Panc1 (cell line): ENCODE measurements at regions not wholly inside any gene's neighbourhood (a gene's known extent, or its start where the extent isn't known, plus 50 kb on each side); places are given as distances from the start of the nearest gene placed in this dataset.

Source experiments
- POLR2AphosphoS5 ChIP-seq: IDR thresholded peaks from 2 replicates; pipeline ENCODE4 v1.6.1; 2012; ENCODE audit warnings: mild to moderate bottlenecking, low read depth, low read length, moderate library complexity
- SIN3A ChIP-seq: IDR thresholded peaks from 2 replicates; pipeline ENCODE4 v1.6.1; 2012; ENCODE audit warnings: low read depth, mild to moderate bottlenecking, low read length, moderate library complexity, borderline replicate concordance; ENCODE audit not compliant: insufficient read depth
- TCF7L2 ChIP-seq: IDR thresholded peaks from 2 replicates; pipeline ENCODE4 v1.6.1; 2011; ENCODE audit warnings: mild to moderate bottlenecking, low read depth, low read length, inconsistent platforms
- TF ChIP-seq, protein P1 (sequence below): fragments of 450-650 bp; IDR thresholded peaks from 2 replicates; pipeline ENCODE4 v1.5.1; 2017; ENCODE audit warnings: mild to moderate bottlenecking
- TF ChIP-seq, protein P2 (sequence below), 2 experiments: IDR thresholded peaks; 2 replicates each; pipeline ENCODE4 v1.6.1; 2011 to 2012; ENCODE audit warnings: low read depth in 2 of 2, control low read depth in 1 of 2, low read length in 1 of 2, mild to moderate bottlenecking in 1 of 2, moderate library complexity in 1 of 2; ENCODE audit not compliant: insufficient read depth in 1 of 2

DNA sequence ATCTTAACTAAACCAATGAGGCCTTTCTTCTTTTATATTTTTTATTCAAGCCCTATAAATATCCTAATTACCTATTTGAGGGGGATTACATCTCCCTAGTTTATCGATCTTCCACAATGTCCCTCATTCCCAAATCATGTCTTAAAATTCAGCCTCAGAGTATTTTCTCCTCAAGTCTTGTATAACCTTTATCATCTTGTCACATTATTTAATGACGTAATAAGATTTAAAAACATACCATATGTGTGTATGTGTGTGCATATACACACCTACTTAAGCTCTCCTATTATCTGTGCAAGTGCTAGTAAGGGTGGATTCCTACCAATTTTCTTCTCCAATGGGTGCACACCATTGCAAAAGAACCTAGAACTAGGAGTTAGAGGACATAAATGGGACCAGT lies 421.1 kb downstream of the FIGN start:
- TF ChIP-seq, protein P1, sequence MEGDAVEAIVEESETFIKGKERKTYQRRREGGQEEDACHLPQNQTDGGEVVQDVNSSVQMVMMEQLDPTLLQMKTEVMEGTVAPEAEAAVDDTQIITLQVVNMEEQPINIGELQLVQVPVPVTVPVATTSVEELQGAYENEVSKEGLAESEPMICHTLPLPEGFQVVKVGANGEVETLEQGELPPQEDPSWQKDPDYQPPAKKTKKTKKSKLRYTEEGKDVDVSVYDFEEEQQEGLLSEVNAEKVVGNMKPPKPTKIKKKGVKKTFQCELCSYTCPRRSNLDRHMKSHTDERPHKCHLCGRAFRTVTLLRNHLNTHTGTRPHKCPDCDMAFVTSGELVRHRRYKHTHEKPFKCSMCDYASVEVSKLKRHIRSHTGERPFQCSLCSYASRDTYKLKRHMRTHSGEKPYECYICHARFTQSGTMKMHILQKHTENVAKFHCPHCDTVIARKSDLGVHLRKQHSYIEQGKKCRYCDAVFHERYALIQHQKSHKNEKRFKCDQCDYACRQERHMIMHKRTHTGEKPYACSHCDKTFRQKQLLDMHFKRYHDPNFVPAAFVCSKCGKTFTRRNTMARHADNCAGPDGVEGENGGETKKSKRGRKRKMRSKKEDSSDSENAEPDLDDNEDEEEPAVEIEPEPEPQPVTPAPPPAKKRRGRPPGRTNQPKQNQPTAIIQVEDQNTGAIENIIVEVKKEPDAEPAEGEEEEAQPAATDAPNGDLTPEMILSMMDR, result no peak
- TF ChIP-seq SIN3A (no peak), POLR2AphosphoS5 (no peak), TCF7L2 (no peak)
- TF ChIP-seq, protein P2, sequence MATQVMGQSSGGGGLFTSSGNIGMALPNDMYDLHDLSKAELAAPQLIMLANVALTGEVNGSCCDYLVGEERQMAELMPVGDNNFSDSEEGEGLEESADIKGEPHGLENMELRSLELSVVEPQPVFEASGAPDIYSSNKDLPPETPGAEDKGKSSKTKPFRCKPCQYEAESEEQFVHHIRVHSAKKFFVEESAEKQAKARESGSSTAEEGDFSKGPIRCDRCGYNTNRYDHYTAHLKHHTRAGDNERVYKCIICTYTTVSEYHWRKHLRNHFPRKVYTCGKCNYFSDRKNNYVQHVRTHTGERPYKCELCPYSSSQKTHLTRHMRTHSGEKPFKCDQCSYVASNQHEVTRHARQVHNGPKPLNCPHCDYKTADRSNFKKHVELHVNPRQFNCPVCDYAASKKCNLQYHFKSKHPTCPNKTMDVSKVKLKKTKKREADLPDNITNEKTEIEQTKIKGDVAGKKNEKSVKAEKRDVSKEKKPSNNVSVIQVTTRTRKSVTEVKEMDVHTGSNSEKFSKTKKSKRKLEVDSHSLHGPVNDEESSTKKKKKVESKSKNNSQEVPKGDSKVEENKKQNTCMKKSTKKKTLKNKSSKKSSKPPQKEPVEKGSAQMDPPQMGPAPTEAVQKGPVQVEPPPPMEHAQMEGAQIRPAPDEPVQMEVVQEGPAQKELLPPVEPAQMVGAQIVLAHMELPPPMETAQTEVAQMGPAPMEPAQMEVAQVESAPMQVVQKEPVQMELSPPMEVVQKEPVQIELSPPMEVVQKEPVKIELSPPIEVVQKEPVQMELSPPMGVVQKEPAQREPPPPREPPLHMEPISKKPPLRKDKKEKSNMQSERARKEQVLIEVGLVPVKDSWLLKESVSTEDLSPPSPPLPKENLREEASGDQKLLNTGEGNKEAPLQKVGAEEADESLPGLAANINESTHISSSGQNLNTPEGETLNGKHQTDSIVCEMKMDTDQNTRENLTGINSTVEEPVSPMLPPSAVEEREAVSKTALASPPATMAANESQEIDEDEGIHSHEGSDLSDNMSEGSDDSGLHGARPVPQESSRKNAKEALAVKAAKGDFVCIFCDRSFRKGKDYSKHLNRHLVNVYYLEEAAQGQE (IDR thresholded peaks at IDR 0.05; ENCODE audit: insufficient read depth in 1 of 2, low read depth in 2 of 2, low read length in 1 of 2), result no peak
